ENCODE measurements at regions not wholly inside any gene's neighbourhood (a gene's known extent, or its start where the extent isn't known, plus 50 kb on each side); places are given as distances from the start of the nearest gene placed in this dataset.
"Not testable (repeated sequence)": the region's sequence is repeated elsewhere in the genome, so short reads cannot be mapped to it uniquely, and the experiment has no call there.

GRCh38 chr18:40283560-40283959 lies 1671.5 kb upstream of the PIK3C3 start:
- no peak overlapping the region for H2AFZ ChIP-seq (ENCODE audit: low read length)
- H3K27me3 ChIP-seq (ENCODE audit: insufficient read depth, low read length) = no peaks in the 10 kb centered on the region
- no peaks in the 10 kb centered on the region for H3K4me1 ChIP-seq (ENCODE audit: insufficient read depth, low read length, severe bottlenecking)
- H3K4me3 ChIP-seq (ENCODE audit: low read depth, low read length, poor library complexity, severe bottlenecking) = no peak overlapping the region
- H4K20me1 ChIP-seq (ENCODE audit: insufficient read depth, low read length) = no peaks in the 10 kb centered on the region
- H3K27ac ChIP-seq (ENCODE audit: low read depth, low read length, poor library complexity, severe bottlenecking) = no peak overlapping the region
- H3K9ac ChIP-seq (ENCODE audit: low read length) = no peak overlapping the region
- no peak overlapping the region for H3K4me2 ChIP-seq (ENCODE audit: low read length)
- TF ChIP-seq EZH2 (IDR thresholded peaks at IDR 0.05; ENCODE audit: borderline replicate concordance, low read length) (no peak), CTCF (IDR thresholded peaks at IDR 0.05; ENCODE audit: low read length) (no peak)
- no peaks in the 10 kb centered on the region for H3K79me2 ChIP-seq (ENCODE audit: insufficient read depth, low read length)
- H3K9me2 ChIP-seq (ENCODE audit: low read depth, low read length) = no peaks in the 10 kb centered on the region
- no peaks in the 10 kb centered on the region for H3K36me3 ChIP-seq (ENCODE audit: insufficient read depth, low read length)
- H3F3A ChIP-seq (ENCODE audit: insufficient read depth, low read length) = no peaks in the 10 kb centered on the region
- no peaks in the 10 kb centered on the region for H3K9me3 ChIP-seq (ENCODE audit: low read length)

- H3K4me3 ChIP-seq (ENCODE audit: low read depth, low read length, poor library complexity, severe bottlenecking); H2AFZ ChIP-seq (ENCODE audit: low read length); H3K27me3 ChIP-seq (ENCODE audit: insufficient read depth, low read length): not testable (repeated sequence)
These were observed 1673.7 kb upstream of the PIK3C3 start for GRCh38 chr18:40281356-40281755.

GRCh38 chr18:40274618-40275196 lies 1680.3 kb upstream of the PIK3C3 start:
- Histone ChIP-seq H3K9me3 (ENCODE audit: low read length) (no peaks in the 10 kb centered on the region), H3K9ac (ENCODE audit: low read length) (no peak overlapping the region)
- TF ChIP-seq CTCF (IDR thresholded peaks at IDR 0.05; ENCODE audit: low read length) (no peak), EZH2 (IDR thresholded peaks at IDR 0.05; ENCODE audit: borderline replicate concordance, low read length) (no peak)

More at GRCh38 chr18:40281356-40281755, 1673.7 kb upstream of the PIK3C3 start:
- H4K20me1 ChIP-seq (ENCODE audit: insufficient read depth, low read length); H3K79me2 ChIP-seq (ENCODE audit: insufficient read depth, low read length); H3K4me2 ChIP-seq (ENCODE audit: low read length); H3K27ac ChIP-seq (ENCODE audit: low read depth, low read length, poor library complexity, severe bottlenecking); H3K9ac ChIP-seq (ENCODE audit: low read length); H3K9me2 ChIP-seq (ENCODE audit: low read depth, low read length); H3K4me1 ChIP-seq (ENCODE audit: insufficient read depth, low read length, severe bottlenecking); H3K36me3 ChIP-seq (ENCODE audit: insufficient read depth, low read length); H3K9me3 ChIP-seq (ENCODE audit: low read length); H3F3A ChIP-seq (ENCODE audit: insufficient read depth, low read length): not testable (repeated sequence)

GRCh38 chr18:40272630-40273231 lies 1682.3 kb upstream of the PIK3C3 start:
- Histone ChIP-seq H3K27me3 (ENCODE audit: insufficient read depth, low read length) (no peaks in the 10 kb centered on the region), H3K36me3 (ENCODE audit: insufficient read depth, low read length) (no peaks in the 10 kb centered on the region), H3F3A (ENCODE audit: insufficient read depth, low read length) (no peaks in the 10 kb centered on the region), H3K9me2 (ENCODE audit: low read depth, low read length) (no peaks in the 10 kb centered on the region), H3K27ac (ENCODE audit: low read depth, low read length, poor library complexity, severe bottlenecking) (no peak overlapping the region), H3K4me2 (ENCODE audit: low read length) (no peak overlapping the region), H3K79me2 (ENCODE audit: insufficient read depth, low read length) (no peaks in the 10 kb centered on the region), H3K4me3 (ENCODE audit: low read depth, low read length, poor library complexity, severe bottlenecking) (no peak overlapping the region), H3K9me3 (ENCODE audit: low read length) (no peaks in the 10 kb centered on the region), H2AFZ (ENCODE audit: low read length) (no peak overlapping the region), H3K4me1 (ENCODE audit: insufficient read depth, low read length, severe bottlenecking) (no peaks in the 10 kb centered on the region), H3K9ac (ENCODE audit: low read length) (no peak overlapping the region), H4K20me1 (ENCODE audit: insufficient read depth, low read length) (no peaks in the 10 kb centered on the region)
- TF ChIP-seq CTCF (IDR thresholded peaks at IDR 0.05; ENCODE audit: low read length) (no peak), EZH2 (IDR thresholded peaks at IDR 0.05; ENCODE audit: borderline replicate concordance, low read length) (no peak)

More at GRCh38 chr18:40274618-40275196, 1680.3 kb upstream of the PIK3C3 start:
- no peaks in the 10 kb centered on the region for H3K4me1 ChIP-seq (ENCODE audit: insufficient read depth, low read length, severe bottlenecking)
- no peaks in the 10 kb centered on the region for H3F3A ChIP-seq (ENCODE audit: insufficient read depth, low read length)
- no peak overlapping the region for H3K27ac ChIP-seq (ENCODE audit: low read depth, low read length, poor library complexity, severe bottlenecking)
- H3K27me3 ChIP-seq (ENCODE audit: insufficient read depth, low read length) = no peaks in the 10 kb centered on the region
- H2AFZ ChIP-seq (ENCODE audit: low read length) = no peak overlapping the region
- no peaks in the 10 kb centered on the region for H3K9me2 ChIP-seq (ENCODE audit: low read depth, low read length)
- H3K4me2 ChIP-seq (ENCODE audit: low read length) = no peak overlapping the region
- H3K36me3 ChIP-seq (ENCODE audit: insufficient read depth, low read length) = no peaks in the 10 kb centered on the region
- H3K79me2 ChIP-seq (ENCODE audit: insufficient read depth, low read length) = no peaks in the 10 kb centered on the region
- H3K4me3 ChIP-seq (ENCODE audit: low read depth, low read length, poor library complexity, severe bottlenecking) = no peak overlapping the region
- H4K20me1 ChIP-seq (ENCODE audit: insufficient read depth, low read length) = no peaks in the 10 kb centered on the region
